HG02840 (cell line): ENCODE measurements at regions not wholly inside any gene's neighbourhood (a gene's known extent, or its start where the extent isn't known, plus 50 kb on each side); places are given as distances from the start of the nearest gene placed in this dataset.

Experiments used
- ATAC-seq: cut with Tn5 transposase; IDR thresholded peaks from one replicate; pipeline ENCODE4 v1.9.1; 2021; ENCODE audit warnings: mild to moderate bottlenecking, moderate library complexity, moderate number of reproducible peaks; ENCODE audit not compliant: unreplicated experiment, low FRiP score

- no peak for ATAC-seq
Measured at GRCh38 chr5:174355208-174355612, 309.7 kb downstream of the NSG2 start.

- ATAC-seq, result no peak
Measured at GRCh38 chr5:174355995-174356394, 310.5 kb downstream of the NSG2 start.

- no peak for ATAC-seq
Measured at GRCh38 chr5:174356536-174356935, 311.0 kb downstream of the NSG2 start.

GRCh38 chr5:174358276-174358675 lies 312.8 kb downstream of the NSG2 start:
- ATAC-seq, result no peak

DNA sequence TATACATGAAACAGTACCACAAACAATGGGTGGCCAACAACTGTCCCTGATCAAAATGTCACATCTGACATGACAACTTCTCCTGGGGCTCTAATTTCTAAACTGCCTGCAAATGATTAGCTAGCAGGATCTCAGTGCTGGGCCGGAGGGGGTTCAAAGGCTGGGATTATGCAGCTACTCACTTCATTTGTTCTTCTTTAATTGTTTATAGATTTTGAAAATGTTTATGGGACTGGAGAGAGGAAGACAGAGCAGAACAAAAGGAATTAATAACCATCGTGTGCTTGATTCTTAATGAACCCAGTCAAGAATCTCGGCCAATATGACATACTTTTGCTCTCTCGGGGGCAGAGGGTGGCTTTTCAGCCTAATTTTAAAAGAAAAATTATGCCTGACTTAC lies 313.6 kb downstream of the NSG2 start:
- no peak for ATAC-seq

GRCh38 chr5:174362514-174362913 lies 317.0 kb downstream of the NSG2 start:
- no peak for ATAC-seq

DNA sequence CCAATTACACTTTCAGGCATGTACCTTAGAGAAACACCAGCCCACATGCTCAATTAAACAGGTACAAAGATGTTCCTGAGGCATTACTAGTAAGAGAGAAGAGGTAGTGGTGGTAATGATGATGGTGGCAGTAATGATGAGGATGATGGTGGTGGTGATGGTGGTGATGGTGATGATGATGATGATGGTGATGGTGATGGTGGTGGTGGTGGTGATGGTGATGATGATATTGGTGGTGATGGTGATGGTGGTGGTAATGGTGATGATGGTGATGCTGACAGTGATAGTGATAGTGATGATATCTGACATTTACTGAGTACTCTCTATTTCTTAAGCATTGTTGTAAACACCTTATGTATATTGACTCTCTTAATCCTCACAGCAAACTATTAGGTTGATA lies 318.4 kb downstream of the NSG2 start:
- ATAC-seq, result no peak

DNA sequence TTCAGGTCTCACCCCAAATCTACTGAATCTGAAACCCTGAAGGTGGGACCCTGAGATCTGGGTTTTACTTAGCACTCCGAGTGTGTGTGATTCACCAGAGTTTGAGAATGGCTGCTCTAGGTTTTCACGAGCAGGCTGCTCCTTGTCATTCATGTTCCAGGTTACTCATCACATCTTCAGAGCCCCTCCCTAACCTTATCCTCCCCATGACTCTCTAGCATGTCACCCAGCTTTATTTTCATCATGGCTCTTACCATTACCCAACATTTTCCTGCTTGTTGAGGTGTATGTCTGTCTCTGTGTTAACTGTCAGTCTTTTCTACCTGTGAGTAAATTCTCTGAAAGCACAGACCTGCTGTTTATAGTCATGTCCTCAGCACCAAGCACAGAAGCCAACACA lies 319.2 kb downstream of the NSG2 start:
- no peak for ATAC-seq

GRCh38 chr5:174371600-174372094 lies 326.1 kb downstream of the NSG2 start:
- no peak for ATAC-seq

DNA sequence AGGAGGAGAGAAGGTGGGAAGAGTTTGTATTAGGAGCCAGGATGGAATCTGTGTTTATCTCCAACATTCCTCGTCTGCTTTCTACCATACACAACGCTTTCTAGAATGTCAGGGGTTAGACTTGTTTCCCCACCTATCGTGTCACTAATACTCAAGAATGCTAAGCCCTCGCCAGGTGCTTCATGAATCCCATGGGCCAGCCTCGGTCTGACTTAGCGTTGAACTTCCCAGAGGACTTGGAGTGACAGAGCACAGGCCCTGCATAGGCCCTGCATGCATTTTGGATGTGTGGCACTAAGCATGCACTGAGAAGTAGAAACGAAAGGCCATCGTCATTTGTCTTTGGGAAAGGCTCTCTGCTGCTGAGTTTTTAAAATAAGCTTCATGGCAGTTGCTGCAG lies 328.7 kb downstream of the NSG2 start:
- ATAC-seq, result no peak

- ATAC-seq, result no peak
Measured at GRCh38 chr5:174376056-174376455, 330.6 kb downstream of the NSG2 start.

DNA sequence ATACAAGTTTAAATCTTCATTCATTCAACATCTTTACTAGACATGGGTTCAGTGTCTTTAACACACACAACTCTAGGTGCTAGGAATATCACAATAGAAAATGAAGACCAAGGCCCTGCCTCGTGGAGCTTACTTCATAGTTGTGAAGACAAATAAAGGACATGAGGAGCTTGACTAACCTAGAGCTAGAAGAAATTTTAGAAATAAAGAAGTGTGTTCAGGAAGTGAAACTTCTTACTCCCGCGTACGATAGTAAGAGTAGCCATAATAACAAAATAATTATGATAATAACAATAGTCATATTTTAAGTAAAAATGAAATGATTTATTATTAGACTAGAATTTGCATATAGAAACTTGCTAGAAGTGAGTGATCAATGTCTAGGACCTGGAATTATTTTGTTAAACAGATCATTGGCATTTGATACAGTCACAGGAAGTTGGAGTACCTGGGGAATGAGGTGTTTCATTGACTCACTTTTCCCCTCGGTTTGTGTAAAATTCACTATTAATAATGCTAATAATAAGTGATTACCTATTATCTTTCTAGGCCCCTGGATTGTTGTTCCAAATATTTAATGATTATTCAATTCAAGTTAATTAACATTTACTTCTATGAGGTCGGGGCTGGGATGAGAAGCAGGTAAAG lies 331.3 kb downstream of the NSG2 start:
- no peak for ATAC-seq

GRCh38 chr5:174378121-174378874 lies 332.8 kb downstream of the NSG2 start:
- ATAC-seq, result no peak

DNA sequence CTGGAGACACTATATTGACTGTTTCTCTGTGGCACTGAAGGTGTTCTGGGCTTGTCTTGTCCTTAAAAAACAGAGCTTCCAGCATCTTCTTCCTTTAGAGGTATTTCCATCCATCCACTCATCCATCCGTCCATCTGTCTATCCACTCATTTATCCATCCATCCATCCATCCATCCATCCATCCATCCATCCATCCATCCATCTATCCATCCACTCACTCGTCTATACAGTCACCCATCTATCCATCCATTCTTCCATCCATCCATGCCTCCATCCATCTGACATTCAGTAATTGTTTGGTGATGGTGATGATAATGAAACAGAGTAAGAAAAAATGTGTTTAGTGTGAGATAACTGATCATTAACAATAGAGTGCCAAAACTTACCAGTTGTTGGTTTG lies 334.8 kb downstream of the NSG2 start:
- no peak for ATAC-seq

DNA sequence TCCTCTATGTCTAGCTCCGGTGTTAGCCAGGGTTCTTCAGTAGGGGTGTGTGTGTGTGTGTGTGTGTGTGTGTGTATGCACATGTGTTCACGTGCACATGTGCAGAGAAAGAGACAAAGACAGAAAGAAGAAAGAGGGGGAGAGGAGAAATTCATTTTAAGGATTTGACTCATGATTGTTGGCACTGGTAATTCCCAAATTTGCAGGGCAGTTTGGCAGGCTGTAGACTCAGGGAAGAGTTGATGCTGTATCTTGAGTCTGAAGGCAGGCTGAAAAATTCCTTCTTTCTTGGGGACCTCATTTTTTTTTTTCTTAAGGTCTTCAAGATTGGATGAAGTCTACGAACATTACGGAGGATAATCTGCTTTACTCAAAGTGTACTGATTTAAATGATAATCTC lies 335.7 kb downstream of the NSG2 start:
- ATAC-seq, result no peak

DNA sequence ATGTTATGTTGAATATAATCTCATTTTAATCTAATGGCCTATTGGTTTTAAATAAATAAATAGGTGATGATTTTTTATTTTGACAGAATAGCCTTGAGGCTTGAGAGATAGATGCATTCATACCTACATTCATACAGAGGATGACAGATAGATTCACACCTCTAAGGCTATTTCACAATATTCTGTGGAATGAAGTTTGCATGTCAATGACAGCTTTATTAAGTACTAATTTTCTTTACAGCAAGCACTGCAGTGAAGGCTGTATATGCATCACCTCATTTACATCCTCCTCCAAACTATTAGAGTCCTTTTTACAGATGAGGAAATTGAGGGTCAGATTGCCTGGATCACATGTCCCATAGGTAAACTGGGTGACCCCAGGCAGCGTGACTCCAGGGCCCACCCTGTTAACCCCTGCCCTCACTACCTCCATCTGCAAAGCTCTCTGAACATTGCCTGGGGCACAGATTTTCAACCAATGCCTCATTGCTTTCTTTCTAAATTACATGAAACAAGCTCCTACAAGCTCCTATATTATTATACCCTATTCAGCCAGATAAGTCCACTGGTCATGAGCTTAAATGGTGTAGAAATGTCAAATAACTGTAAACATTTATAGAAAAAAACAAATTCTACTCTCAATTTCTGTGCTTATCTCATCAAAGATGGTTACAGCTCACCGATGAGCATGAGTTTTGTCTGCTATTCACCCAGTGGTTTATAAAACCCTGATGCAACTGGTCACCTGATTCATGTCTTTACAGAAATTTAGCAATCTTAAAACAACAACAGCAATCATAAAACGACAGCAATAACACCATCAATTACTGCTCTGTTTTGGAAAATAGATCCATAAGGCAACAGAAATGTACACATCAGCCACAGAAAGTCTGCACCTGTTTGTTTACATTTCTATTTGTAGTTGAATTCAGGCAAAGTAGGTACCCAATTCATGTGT lies 338.0 kb downstream of the NSG2 start:
- no peak for ATAC-seq

DNA sequence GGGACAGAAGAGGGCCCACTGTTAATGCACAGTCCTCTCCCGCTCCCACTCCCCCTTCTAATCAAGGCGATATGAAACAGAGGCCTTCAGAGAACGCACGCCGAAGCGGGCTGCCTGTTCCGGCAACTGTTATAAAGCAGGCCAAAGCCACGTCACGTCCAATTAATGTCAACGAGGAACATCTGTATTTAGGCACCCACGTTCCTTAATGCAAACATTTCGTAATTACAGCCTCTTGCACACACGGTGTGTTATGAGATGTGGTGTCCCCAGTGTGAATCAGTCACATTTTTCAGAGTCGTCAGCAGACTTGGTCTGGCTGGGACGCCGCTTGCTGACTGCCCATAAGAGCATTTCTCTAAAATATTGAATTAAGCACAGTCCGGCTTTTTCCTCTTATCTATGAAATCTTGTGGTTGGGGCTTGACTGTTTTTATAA lies 339.0 kb downstream of the NSG2 start:
- no peak for ATAC-seq

DNA sequence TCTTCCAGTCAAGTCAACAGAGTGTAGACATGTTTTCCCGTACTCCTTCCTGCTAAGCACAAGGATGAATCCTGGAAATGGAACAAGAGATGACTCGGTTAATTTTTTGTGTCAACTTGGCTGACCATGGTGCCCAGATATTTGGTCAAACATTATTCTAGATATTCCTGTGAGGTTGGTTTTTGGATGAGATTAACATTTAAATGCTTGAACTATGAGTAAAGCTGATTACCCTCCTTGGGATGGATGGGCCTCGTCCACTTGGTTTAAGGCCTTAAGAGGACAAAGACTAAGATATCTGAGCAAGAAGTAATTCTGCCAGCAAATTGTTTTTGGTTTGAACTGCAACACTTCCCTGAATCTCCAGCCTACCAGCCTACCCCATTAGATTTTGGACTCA lies 338.1 kb upstream of the MSX2 start:
- ATAC-seq, result no peak

DNA sequence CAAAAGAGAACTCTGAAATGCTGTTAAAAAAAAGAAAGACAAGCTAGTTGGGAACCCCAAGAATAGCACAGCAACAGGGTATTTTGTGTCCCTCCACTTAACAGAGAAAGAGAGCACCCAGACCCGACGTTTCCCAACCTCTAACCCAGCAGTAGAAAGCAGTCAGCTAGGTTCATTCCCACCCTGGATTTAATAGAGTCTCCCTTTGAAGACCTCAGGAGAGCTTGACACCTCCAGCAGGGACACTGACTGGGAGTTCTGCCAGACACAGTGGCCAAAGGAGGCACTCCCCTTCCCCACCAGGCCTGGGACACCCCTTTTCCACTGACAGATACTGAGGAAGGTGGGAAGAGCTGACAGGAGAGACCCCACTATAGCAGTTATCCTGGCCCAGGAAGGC lies 337.5 kb upstream of the MSX2 start:
- no peak for ATAC-seq

GRCh38 chr5:174387448-174387847 lies 336.9 kb upstream of the MSX2 start:
- no peak for ATAC-seq

DNA sequence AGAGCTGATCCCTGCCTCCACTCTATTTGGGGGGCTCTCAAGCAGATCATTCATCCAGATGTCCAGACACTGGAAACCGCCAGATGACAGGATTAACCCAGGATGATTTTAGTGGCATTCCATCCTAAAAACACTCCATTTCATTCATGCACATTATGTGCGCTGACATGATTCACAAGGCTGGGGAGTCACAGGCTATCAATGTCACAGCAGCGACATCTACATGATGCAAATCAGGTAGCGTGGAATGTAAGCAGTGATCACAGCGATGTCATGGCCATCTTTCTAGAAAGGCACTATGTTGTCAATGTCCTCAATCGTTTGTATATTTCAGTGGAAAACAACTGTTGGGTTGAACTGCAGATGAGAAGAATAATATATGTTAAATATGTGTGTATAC lies 331.5 kb upstream of the MSX2 start:
- ATAC-seq, result no peak
